ENCODE measurements at regions not wholly inside any gene's neighbourhood (a gene's known extent, or its start where the extent isn't known, plus 50 kb on each side); places are given as distances from the start of the nearest gene placed in this dataset.
A peak's percentile ranks its signal among the peaks of the same experiment; 100 is the strongest.

DNA sequence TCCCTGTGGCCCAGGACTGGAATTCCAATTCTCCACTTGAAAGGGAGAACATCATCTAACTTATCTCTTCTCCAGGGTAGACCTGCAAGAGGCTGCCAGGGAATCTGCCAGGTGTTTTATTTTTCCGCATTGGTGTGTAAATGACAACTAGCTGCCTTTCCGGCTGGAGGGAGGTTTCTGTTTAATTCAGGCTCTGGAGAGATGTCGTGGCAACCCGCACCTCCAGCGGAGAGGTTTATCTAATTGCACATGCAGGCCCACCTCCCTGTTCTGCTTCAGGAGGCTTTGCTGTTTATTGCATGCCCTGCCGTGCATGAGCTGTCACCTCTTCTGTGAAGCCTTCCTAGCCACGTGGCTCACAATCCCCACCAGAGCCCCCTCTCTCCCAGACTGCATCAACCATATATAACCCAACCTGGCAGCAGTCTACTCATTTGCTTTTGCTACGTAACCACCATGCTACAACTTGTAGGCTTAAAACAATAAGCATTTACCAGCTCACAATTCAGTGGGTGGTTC is 151.6 kb downstream of the C1orf94 start:
- DNase-seq, result no peak
- no peak overlapping the region for H3K18ac ChIP-seq (ENCODE audit: insufficient read length, low read depth, low read length)
- no peaks in the 10 kb centered on the region for H3K9me3 ChIP-seq (ENCODE audit: control insufficient read depth, low read depth, low read length)
- no peaks in the 10 kb centered on the region for H3K79me2 ChIP-seq (ENCODE audit: insufficient read depth, low read length)
- TF ChIP-seq, protein P1, sequence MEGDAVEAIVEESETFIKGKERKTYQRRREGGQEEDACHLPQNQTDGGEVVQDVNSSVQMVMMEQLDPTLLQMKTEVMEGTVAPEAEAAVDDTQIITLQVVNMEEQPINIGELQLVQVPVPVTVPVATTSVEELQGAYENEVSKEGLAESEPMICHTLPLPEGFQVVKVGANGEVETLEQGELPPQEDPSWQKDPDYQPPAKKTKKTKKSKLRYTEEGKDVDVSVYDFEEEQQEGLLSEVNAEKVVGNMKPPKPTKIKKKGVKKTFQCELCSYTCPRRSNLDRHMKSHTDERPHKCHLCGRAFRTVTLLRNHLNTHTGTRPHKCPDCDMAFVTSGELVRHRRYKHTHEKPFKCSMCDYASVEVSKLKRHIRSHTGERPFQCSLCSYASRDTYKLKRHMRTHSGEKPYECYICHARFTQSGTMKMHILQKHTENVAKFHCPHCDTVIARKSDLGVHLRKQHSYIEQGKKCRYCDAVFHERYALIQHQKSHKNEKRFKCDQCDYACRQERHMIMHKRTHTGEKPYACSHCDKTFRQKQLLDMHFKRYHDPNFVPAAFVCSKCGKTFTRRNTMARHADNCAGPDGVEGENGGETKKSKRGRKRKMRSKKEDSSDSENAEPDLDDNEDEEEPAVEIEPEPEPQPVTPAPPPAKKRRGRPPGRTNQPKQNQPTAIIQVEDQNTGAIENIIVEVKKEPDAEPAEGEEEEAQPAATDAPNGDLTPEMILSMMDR (conservative IDR thresholded peaks at IDR 0.05), result no peak
- H3K23ac ChIP-seq (ENCODE audit: insufficient read length, low read depth, low read length), result no peak overlapping the region
- no peak overlapping the region for H4K5ac ChIP-seq (ENCODE audit: insufficient read length, low read depth, low read length)
- H3K36me3 Mint-ChIP-seq (ENCODE audit: insufficient read depth in 1 of 3, low read depth in 3 of 3), result no peaks in the 10 kb centered on the region
- H4K8ac ChIP-seq (replicated peaks; ENCODE audit: insufficient read length, low read depth, low read length), result no peak overlapping the region
- H2BK20ac ChIP-seq (ENCODE audit: low read depth, low read length, poor library complexity, severe bottlenecking), result no peak overlapping the region
- H3K27ac ChIP-seq (ENCODE audit: insufficient read length, low read depth, low read length), result no peak overlapping the region
- peak overlapping the region in 1 of 3 experiments; percentile 60; a peak in 1 of 7 replicates for H3K27ac Mint-ChIP-seq
- no peaks in the 10 kb centered on the region for H3K79me1 ChIP-seq (ENCODE audit: insufficient read depth, low read depth, low read length, poor library complexity, severe bottlenecking)
- H3K27me3 ChIP-seq (ENCODE audit: insufficient read depth, low read length), result no peaks in the 10 kb centered on the region
- no peak overlapping the region for H3K56ac ChIP-seq (ENCODE audit: insufficient read length, low read depth, low read length)
- H2BK5ac ChIP-seq (ENCODE audit: insufficient read length, low read length), result no peak overlapping the region
- no CpG with 5 or more reads among the region's 8 CpGs for WGBS (ENCODE audit: extremely low coverage, insufficient read length, low lambda C conversion rate)
- H3K23me2 ChIP-seq (ENCODE audit: insufficient read length, low read depth, low read length, poor library complexity, severe bottlenecking), result no peaks in the 10 kb centered on the region
- H3K4ac ChIP-seq (ENCODE audit: low read depth, low read length), result no peak overlapping the region
- no peak overlapping the region for H2AFZ ChIP-seq (ENCODE audit: low read length)
- H2BK120ac ChIP-seq (ENCODE audit: low read depth, low read length, poor library complexity, severe bottlenecking), result no peak overlapping the region
- no peaks in the 10 kb centered on the region for H3K4me1 ChIP-seq (ENCODE audit: insufficient read depth, low read length)
- H3K4me2 ChIP-seq (ENCODE audit: insufficient read depth, insufficient read length, low read length), result no peak overlapping the region
- H3K9me3 Mint-ChIP-seq, result no peaks in the 10 kb centered on the region
- no peak overlapping the region for H2AK5ac ChIP-seq (ENCODE audit: insufficient read length, low read length)
- H3T11ph ChIP-seq (ENCODE audit: low read length), result no peak overlapping the region
- no peak overlapping the region for H2BK12ac ChIP-seq (ENCODE audit: insufficient read length, low read depth, low read length)
- H3K4me3 Mint-ChIP-seq, result no peak overlapping the region
- no peak overlapping the region for H2BK15ac ChIP-seq (ENCODE audit: low read depth, low read length)
- no peak overlapping the region for H3K14ac ChIP-seq (ENCODE audit: insufficient read depth, low read length)
- peaks cover 9% of the 10 kb centered on the region for H3K27me3 Mint-ChIP-seq (ENCODE audit: low read depth)
- no peak overlapping the region for H3K9ac ChIP-seq (ENCODE audit: extremely low read depth, insufficient read length, low read length)
- H3K4me1 Mint-ChIP-seq, result peaks cover 6 to 18% of the 10 kb centered on the region in 2 experiments
- H4K91ac ChIP-seq (ENCODE audit: insufficient read length, low read depth, low read length), result no peak overlapping the region
- peaks cover 3% of the 10 kb centered on the region for H4K20me1 ChIP-seq (ENCODE audit: control insufficient read depth, insufficient read depth, insufficient read length)

Measured in H9 (cell line).